ENCODE measurements at regions not wholly inside any gene's neighbourhood (a gene's known extent, or its start where the extent isn't known, plus 50 kb on each side); places are given as distances from the start of the nearest gene placed in this dataset.

DNA sequence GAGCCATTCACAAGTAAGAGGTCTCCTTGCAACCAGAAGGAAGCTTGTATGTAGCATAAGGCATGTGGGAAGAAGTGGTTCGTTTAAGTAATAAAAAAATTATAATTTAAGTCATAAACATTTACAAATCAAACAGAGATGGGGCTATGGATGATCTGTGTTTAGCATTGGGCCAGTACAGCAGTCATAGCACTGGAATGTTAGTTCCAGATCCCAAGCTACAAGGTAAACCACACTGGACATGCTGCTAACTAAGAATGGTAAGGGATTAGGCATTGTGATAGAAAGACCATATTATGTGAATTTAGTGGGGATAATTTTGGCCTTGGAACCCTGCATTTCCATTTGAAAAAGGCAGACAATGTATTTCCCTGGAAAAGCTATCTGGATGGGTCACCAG is 170.4 kb upstream of the KCNN2 start:
- TF ChIP-seq, protein P1, sequence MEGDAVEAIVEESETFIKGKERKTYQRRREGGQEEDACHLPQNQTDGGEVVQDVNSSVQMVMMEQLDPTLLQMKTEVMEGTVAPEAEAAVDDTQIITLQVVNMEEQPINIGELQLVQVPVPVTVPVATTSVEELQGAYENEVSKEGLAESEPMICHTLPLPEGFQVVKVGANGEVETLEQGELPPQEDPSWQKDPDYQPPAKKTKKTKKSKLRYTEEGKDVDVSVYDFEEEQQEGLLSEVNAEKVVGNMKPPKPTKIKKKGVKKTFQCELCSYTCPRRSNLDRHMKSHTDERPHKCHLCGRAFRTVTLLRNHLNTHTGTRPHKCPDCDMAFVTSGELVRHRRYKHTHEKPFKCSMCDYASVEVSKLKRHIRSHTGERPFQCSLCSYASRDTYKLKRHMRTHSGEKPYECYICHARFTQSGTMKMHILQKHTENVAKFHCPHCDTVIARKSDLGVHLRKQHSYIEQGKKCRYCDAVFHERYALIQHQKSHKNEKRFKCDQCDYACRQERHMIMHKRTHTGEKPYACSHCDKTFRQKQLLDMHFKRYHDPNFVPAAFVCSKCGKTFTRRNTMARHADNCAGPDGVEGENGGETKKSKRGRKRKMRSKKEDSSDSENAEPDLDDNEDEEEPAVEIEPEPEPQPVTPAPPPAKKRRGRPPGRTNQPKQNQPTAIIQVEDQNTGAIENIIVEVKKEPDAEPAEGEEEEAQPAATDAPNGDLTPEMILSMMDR (IDR thresholded peaks at IDR 0.05; ENCODE audit: low read length), result no peak
- TF ChIP-seq EZH2 (IDR thresholded peaks at IDR 0.05; ENCODE audit: borderline replicate concordance, low read length), result no peak
